KMS-11 (cell line): ENCODE measurements at regions not wholly inside any gene's neighbourhood (a gene's known extent, or its start where the extent isn't known, plus 50 kb on each side); places are given as distances from the start of the nearest gene placed in this dataset.

Experiments used
- H2AFZ ChIP-seq: fragments of 200-600 bp; sonication (generic); 2 replicates; pipeline ENCODE4 v1.6.1; 2016; ENCODE audit warnings: antibody characterized with exemption, mixed run types, low read depth
- H3K27ac ChIP-seq: fragments of 200-600 bp; sonication (generic); 2 replicates; pipeline ENCODE4 v1.6.1; 2016; ENCODE audit warnings: mild to moderate bottlenecking, mixed run types
- H3K27me3 ChIP-seq: fragments of 200-600 bp; sonication (generic); 2 replicates; pipeline ENCODE4 v1.6.1; 2017; ENCODE audit warnings: mild to moderate bottlenecking, low read depth, mixed run types, moderate library complexity; ENCODE audit not compliant: insufficient read depth
- H3K36me3 ChIP-seq: fragments of 200-600 bp; sonication (generic); 2 replicates; pipeline ENCODE4 v1.6.1; 2017; ENCODE audit warnings: mild to moderate bottlenecking, mixed run types; ENCODE audit not compliant: insufficient read depth
- H3K4me1 ChIP-seq: fragments of 200-600 bp; sonication (generic); 2 replicates; pipeline ENCODE4 v1.6.1; 2016; ENCODE audit warnings: mild to moderate bottlenecking, low read depth, mixed run types; ENCODE audit not compliant: poor library complexity, severe bottlenecking
- H3K4me2 ChIP-seq: fragments of 200-600 bp; sonication (generic); 2 replicates; pipeline ENCODE4 v1.7.0; 2016; ENCODE audit warnings: mild to moderate bottlenecking, mixed run types
- H3K4me3 ChIP-seq: fragments of 200-600 bp; sonication (generic); IDR thresholded peaks from 2 replicates; pipeline ENCODE4 v1.6.1; 2017; ENCODE audit warnings: low read depth, low read length, mixed read lengths; ENCODE audit not compliant: insufficient read depth
- H3K79me2 ChIP-seq: fragments of 200-600 bp; sonication (generic); 2 replicates; pipeline ENCODE4 v1.6.1; 2016; ENCODE audit warnings: low read depth, mixed run types; ENCODE audit not compliant: insufficient read depth
- H3K9ac ChIP-seq: fragments of 200-600 bp; sonication (generic); 2 replicates; pipeline ENCODE4 v1.6.1; 2016; ENCODE audit warnings: mild to moderate bottlenecking, mixed run types
- H4K20me1 ChIP-seq: fragments of 200-600 bp; sonication (generic); 2 replicates; pipeline ENCODE4 v1.6.1; 2016; ENCODE audit warnings: mild to moderate bottlenecking, mixed run types; ENCODE audit not compliant: insufficient read depth
- CTCF ChIP-seq: fragments of 200-600 bp; sonication (generic); conservative IDR thresholded peaks from 2 replicates; pipeline ENCODE4 v1.6.1; 2017; ENCODE audit warnings: low read depth, mild to moderate bottlenecking, antibody characterized with exemption, low read length, moderate library complexity, mixed read lengths

DNA sequence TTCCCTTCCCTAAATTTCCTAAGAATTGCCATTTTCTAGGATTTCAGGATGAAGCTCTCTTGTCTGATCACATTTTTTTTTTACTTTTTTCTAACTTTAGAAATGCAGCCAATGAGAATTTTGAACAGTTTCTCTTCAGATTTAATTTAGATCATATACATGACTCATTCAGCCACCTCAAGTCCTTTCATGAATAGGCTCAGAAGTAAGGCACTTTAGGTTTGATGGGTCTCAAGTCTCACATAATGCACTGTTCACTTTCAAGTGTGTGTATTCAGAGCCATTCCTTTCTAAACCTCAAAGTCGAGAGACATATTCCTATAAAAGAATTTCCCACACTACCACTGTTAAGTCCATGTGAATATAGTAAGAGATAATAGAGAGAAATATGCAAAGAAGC lies 614.1 kb upstream of the VRK2 start:
- H4K20me1 ChIP-seq: no peaks in the 10 kb centered on the region
- no peaks in the 10 kb centered on the region for H3K79me2 ChIP-seq
- TF ChIP-seq CTCF: no peak
- no peak overlapping the region for H3K9ac ChIP-seq
- H3K27me3 ChIP-seq: no peaks in the 10 kb centered on the region
- H3K4me1 ChIP-seq: peaks cover 7% of the 10 kb centered on the region
- no peak overlapping the region for H2AFZ ChIP-seq
- H3K4me3 ChIP-seq: no peak overlapping the region
- H3K27ac ChIP-seq: no peak overlapping the region
- H3K36me3 ChIP-seq: no peaks in the 10 kb centered on the region
- H3K4me2 ChIP-seq: no peak overlapping the region

DNA sequence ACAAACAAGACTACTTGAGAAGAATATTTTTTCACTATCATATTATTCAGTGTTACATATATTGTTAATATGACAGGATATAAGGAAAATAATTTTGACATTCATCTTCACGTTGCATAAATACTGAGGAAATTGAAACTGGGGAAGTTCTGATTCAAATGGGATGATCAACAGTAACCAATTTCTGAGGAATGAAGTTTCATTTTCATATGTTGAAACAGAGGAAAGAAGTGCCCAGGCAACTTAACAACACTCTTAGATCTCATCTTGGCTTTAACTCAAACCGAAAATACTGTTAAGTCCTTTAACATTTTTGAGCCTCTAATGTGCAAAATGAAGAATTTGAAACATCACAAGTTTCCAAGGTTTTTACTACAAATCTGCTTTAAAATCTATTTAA lies 612.2 kb upstream of the VRK2 start:
- no peaks in the 10 kb centered on the region for H4K20me1 ChIP-seq
- H3K4me2 ChIP-seq: no peak overlapping the region
- no peak overlapping the region for H3K9ac ChIP-seq
- H3K79me2 ChIP-seq: no peaks in the 10 kb centered on the region
- H3K36me3 ChIP-seq: no peaks in the 10 kb centered on the region
- H3K4me1 ChIP-seq: peaks cover 7% of the 10 kb centered on the region
- H3K27ac ChIP-seq: no peak overlapping the region
- no peak overlapping the region for H2AFZ ChIP-seq
- no peak overlapping the region for H3K4me3 ChIP-seq
- no peaks in the 10 kb centered on the region for H3K27me3 ChIP-seq
- TF ChIP-seq CTCF: no peak

DNA sequence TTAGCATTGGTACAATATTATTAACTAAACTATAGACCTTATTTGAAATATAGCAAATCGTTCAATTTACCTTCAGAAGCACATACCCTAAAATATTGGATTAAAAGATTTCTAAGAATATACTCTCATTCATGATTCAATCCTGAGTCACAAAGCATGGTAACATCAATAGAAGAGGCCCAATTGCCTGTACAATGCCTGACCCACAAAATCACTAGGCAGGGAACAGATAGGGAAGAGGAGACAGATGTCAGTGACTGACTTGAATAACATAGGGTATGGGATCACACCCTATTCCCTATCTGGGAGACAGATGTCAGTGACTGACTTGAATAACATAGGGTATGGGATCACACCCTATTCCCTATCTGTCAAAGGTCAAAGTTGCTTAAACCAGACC lies 611.6 kb upstream of the VRK2 start:
- H3K79me2 ChIP-seq: no peaks in the 10 kb centered on the region
- no peaks in the 10 kb centered on the region for H3K36me3 ChIP-seq
- no peak overlapping the region for H3K27ac ChIP-seq
- no peak overlapping the region for H3K9ac ChIP-seq
- no peaks in the 10 kb centered on the region for H4K20me1 ChIP-seq
- no peaks in the 10 kb centered on the region for H3K27me3 ChIP-seq
- H3K4me1 ChIP-seq: peaks cover 7% of the 10 kb centered on the region
- H3K4me3 ChIP-seq: no peak overlapping the region
- TF ChIP-seq CTCF: no peak
- H3K4me2 ChIP-seq: no peak overlapping the region
- no peak overlapping the region for H2AFZ ChIP-seq

GRCh38 chr2:57437077-57437476 lies 609.5 kb upstream of the VRK2 start:
- H3K79me2 ChIP-seq: no peaks in the 10 kb centered on the region
- H3K4me2 ChIP-seq: no peak overlapping the region
- H3K27me3 ChIP-seq: no peaks in the 10 kb centered on the region
- no peaks in the 10 kb centered on the region for H4K20me1 ChIP-seq
- H3K4me3 ChIP-seq: no peak overlapping the region
- H2AFZ ChIP-seq: no peak overlapping the region
- H3K27ac ChIP-seq: no peak overlapping the region
- peaks cover 7% of the 10 kb centered on the region for H3K4me1 ChIP-seq
- TF ChIP-seq CTCF: no peak
- no peaks in the 10 kb centered on the region for H3K36me3 ChIP-seq
- no peak overlapping the region for H3K9ac ChIP-seq

GRCh38 chr2:57440437-57440836 lies 606.2 kb upstream of the VRK2 start:
- Histone ChIP-seq H3K27me3 (no peaks in the 10 kb centered on the region), H3K4me3 (no peak overlapping the region), H3K9ac (no peak overlapping the region), H3K79me2 (no peaks in the 10 kb centered on the region), H3K36me3 (no peaks in the 10 kb centered on the region), H4K20me1 (no peaks in the 10 kb centered on the region), H3K27ac (no peak overlapping the region), H2AFZ (no peak overlapping the region), H3K4me2 (no peak overlapping the region), H3K4me1 (no peaks in the 10 kb centered on the region)
- TF ChIP-seq CTCF: no peak
